Dedifferentiated amniotic fluid mesenchymal stem cell (primary cell): ENCODE measurements at regions not wholly inside any gene's neighbourhood (a gene's known extent, or its start where the extent isn't known, plus 50 kb on each side); places are given as distances from the start of the nearest gene placed in this dataset.

Experiments used
- DNase-seq: peaks from one replicate; pipeline ENCODE4 v3.0.0-alpha.2; 2016; ENCODE audit errors: extremely low spot score

- no peak for DNase-seq
Measured at GRCh38 chr14:95442016-95442632, 74.3 kb downstream of the SYNE3 start.

GRCh38 chr14:95440951-95441350 lies 75.5 kb downstream of the SYNE3 start:
- DNase-seq = peak; percentile 54

GRCh38 chr14:95440496-95440895 lies 76.0 kb downstream of the SYNE3 start:
- peak; percentile 77 for DNase-seq

- no peak for DNase-seq
Measured at GRCh38 chr14:95439881-95440280, 76.6 kb downstream of the SYNE3 start.

DNA sequence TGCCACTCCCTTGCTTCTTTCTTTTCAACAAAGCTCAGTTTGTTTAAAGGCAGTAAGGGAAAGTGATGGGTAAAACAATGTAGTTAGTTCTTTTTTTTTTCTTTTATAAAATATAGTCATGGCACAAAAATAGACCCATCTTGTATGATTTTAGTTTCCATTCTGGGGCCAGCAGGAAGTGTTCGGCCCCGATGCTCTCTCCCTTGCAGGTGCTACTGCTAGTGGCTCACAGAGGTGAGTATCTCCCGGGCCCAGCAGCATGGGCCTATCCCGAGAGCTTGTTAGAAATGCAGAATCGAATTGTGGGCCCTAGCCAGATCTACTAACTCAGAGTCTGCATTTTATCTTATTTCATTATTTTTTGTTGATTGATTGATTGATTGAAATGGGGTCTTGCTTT lies 78.7 kb downstream of the SYNE3 start:
- DNase-seq = no peak

GRCh38 chr14:95436354-95436753 lies 80.1 kb downstream of the SYNE3 start:
- no peak for DNase-seq

- DNase-seq = no peak
Measured at GRCh38 chr14:95434121-95434520, 82.3 kb downstream of the SYNE3 start.

GRCh38 chr14:95433094-95433478 lies 83.4 kb downstream of the SYNE3 start:
- no peak for DNase-seq

DNA sequence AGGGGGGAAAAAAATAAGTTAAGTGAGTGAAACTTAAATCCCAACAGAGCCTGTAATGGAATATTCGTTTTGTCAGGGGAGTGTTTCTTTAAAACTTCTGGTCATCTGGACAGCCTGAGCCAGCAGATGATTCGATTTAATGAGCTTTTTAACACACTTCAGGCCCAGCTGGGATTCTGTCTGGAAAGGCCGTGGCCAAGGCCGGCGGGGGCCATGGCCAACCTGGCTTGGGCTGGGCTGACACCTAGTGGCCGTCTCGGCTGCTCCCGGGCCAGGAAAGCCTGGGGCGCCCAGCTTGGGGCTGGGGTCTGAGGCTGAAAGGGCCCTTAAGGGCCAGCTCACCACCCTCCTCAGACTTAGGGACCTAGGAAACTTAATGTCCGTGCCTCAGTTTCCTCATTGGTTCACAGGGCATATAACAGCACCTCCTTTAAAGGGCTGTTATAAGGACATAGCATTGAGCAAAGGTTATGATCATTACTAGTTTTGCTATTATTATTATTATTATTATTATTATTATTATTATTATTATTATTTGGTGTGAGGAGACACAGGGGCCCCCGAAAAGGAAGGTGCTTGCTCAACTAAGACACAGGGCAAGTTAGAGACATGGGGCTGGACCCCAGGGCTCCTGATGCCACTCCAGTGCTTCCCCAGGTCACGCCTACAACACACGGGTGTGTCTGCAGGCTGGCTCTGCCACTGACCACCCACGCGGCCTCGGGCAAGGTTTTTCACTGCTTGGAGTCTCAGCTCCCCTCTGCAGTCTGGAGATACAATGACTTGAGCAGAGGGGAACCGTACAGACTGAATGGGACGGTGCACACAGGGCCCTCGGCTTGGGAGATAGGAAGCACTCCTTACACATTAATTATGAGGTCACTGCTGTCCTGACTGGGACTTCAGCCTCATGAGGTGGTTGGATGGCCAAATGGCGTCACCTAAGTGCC lies 84.0 kb downstream of the SYNE3 start:
- DNase-seq = no peak

DNA sequence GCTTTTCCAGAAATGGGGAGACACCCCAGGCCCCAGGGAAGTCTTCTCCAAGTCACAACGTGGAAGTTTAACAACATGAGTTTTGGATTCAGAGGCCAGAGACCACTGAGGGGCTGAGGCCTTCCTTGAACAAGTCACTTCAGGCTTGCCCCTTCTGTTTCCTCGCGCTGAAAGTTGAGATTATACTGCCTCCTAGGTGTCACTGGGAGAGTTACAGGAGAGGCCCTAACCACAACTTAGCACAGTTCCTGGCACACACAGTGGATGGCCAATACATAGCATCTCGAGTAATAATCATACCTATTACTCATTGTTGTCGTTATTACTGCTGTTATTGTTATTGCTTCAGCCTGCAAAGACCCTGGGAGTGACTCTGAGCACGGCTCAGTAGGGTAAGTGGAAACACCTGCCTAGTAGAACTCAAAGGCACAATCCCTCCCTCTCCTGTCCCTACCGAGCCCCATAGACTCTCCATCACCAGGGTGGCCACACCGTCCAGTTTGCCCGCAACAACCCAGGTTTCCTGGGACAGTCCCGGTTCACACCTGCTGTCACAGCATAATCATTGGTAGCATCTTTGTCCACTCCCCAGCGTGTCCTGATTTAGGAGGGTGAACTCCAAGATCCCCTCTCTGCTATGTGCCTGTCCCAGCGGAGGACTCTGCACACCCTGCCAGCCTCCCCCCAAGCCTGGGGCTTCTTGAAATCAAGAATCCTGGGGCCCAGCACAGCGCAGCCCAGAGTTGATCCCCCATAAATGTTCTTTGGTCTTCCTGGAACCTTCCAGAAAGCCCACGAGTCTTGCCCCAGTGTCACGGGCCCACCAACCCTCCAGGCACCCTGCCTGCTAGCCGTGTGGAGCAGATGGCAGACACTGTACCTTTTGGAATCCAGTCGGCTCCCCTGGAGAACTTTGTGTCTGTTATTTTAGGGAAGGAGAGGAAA lies 85.0 kb downstream of the SYNE3 start:
- peak; percentile 33 for DNase-seq

DNA sequence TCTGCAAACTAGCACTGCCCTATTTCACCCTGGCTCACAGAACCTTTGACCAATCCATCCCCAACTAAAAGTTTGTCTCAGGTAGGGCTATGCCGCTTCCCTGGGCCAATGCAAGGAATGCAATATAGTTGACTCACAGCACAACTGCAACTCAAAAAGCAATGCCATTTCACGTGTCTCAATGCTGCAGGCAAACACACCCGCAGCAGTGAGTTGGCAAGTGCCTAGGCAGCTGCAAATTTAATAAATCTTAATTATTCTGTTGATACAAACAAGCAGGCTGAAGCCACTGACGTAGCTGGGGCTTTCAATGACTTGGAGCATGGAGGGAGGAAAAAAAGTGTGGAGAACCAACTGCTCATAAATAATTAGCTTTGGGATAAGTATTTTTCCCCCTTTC lies 87.9 kb downstream of the SYNE3 start:
- no peak for DNase-seq

DNA sequence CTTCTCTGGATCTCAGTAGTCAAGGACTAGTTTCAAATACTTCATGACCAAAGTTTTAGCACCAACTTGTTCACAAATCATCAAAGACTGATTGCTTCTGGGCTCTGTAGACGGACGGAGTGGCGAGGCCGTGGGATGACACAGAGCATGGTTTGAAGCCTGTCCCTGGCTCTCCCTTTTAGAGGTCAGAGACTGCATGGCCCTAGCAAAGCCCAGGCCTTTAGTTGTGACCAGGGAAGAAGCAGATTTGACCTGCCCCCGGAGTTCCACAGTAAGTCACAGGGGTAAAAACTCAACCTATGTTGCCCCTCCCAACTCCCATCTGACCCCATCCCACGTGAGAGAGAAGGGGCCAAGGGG lies 90.4 kb downstream of the SYNE3 start:
- DNase-seq = no peak

DNA sequence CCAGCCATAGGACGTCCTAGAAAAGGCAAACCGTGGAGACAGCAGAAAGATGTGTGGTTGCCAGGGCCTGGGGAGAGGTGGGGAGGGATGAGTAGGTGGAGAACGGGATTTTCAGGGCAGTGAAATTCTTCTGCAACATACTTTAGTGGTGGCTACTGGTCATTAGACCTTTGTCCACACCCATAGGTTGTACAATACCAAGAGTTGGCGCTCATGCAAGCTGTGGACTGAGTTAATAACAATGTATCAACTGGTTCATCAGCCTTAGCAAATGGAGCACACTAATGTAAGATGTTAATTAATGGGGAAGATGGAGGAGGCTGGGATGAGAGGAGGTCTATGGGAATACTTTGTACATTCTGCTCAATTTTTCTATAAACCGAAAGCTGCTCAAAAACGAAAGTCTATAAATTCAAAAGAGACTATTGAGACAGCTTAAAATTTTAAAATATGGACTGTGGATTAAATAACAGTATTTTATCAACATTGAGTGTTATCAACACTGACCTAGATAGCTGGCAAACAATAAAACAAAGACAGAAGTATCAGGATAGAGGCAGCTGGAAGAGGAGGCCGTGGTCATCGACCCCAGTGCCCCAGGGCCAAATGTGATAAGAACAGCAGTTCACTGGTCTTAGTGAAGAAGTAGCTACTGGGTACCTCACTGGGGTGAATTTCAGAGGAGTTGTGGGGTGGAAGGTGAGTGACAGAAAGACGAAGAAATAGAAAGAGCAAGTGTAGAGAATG lies 90.9 kb downstream of the SYNE3 start:
- no peak for DNase-seq

- no peak for DNase-seq
Measured at GRCh38 chr14:95424529-95424928, 91.9 kb downstream of the SYNE3 start.

DNA sequence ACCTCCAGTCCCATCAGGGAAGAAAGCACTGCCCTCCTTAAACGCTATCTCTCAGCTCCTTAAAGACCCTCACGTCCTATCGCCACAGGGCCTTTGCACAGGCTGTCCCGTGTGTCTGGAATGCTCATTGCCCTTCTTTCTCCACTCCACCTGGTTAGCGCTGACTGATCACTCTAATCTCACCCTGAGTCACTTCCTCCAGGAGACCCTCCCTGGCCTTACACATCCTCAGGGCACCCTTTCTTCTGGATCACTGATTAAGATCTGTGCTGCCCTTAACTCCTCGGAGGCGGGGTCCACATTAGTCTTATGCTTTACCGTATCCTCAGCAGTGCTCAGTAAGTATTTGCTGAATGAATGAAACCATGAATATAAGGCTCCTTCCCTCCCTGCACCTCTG lies 94.7 kb downstream of the SYNE3 start:
- DNase-seq = no peak

DNA sequence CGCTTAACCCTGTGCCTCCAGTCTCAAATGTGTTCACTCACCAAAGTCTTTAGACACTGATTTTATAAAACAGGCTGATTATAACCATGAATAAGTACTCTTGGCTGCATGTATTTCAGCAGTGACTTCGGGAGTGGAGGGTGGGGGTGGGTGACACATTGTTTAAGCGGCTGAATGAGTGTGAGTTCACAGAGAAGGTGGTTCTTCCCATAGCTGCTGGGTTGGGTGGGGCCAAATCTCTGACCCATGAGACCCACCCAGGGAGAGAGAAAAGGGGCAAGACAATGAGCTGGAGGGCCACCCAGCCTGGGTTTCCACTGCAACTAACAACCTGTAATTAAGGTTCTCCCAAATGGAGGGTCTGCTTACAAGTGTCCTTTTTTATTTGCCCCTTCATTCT lies 96.4 kb downstream of the SYNE3 start:
- DNase-seq = no peak

DNA sequence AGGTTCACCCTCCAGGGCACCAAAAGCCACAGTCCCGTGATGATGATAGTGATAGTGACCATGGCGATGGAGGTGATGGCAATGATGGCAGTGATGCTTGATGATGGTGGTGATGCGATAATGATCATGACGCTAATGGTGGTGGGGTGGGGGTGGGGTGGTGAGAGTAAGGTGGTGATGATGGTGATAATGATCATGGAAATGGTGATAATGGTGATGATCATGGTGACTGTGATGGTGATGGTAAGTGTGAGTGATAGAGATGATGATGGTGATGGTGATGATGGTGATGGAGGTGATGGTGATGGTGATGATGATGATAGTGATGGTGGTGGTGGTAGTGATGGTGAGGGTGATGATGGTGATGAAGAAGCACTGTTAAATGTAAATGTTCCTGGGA lies 96.9 kb downstream of the SYNE3 start:
- DNase-seq = no peak

DNA sequence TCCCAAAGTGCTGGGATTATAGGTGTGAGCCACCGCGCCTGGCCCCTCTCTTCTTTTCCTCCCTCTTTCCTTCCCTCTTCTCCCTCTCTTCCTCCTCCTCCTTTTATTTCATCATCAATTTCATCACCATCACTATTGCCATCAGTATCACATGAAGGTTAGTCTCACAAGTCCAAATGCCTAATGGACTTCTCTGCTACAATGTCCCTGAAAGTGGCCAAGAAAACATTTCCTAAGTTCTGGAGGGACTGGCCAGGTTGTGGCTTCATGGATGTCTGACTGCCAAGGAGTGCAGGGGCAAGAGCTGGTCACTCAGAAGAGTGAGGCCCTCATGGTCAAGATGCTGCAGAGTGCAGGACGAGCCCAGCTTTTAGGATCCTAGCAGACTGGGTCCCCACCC lies 97.6 kb downstream of the SYNE3 start:
- no peak for DNase-seq

DNA sequence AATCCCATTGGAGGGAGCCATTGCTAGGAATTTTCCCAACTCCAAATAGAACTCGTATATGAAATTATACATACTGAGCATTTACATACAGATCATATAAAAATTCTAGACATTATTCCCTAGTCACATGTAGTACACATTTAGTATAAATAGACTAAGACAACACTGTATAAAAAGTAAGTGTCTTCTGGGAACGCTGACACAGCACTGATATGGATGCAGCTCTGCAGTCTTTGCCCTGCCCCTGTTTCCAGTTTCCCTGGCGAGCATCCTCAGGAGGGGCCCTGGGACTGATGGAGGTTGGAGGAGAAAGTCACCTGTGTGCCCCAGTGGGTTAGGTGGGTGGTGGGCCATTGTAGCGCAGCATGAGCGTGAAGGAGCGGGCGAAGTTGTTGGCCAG lies 97.8 kb upstream of the CLMN start:
- DNase-seq = no peak

- DNase-seq = no peak
Measured at GRCh38 chr14:95415993-95416392, 96.3 kb upstream of the CLMN start.
